ENCODE measurements at regions not wholly inside any gene's neighbourhood (a gene's known extent, or its start where the extent isn't known, plus 50 kb on each side); places are given as distances from the start of the nearest gene placed in this dataset.

GRCh38 chr12:75694534-75695268, 183.3 kb upstream of the KRR1 start:
- no peak overlapping the region for H3K4me3 ChIP-seq (ENCODE audit: low read depth in 2 of 2, low read length in 1 of 2)
- H3K9me2 ChIP-seq, result no peaks in the 10 kb centered on the region
- ChIA-PET CTCF (interaction anchor here (1.5 kb wide), 1 partner anchor 15 kb away, joined by 4 read pairs; no protein-coding TSS in a partner anchor), POLR2A (no interaction called here)
- no peak overlapping the region for H3K4me2 ChIP-seq
- no peak overlapping the region for H3K27ac ChIP-seq (ENCODE audit: low read depth in 2 of 2, low read length in 1 of 2)
- WGBS (ENCODE audit: low lambda C conversion rate), result 71% methylated on average over 1 of the region's 1 CpG
- no peak overlapping the region; the same call in 1 of the 2 replicates for H2AFZ ChIP-seq (ENCODE audit: low read depth)
- H4K20me1 ChIP-seq (ENCODE audit: insufficient read depth), result no peaks in the 10 kb centered on the region
- no peak overlapping the region for H3K9ac ChIP-seq
- peaks cover 7% of the 10 kb centered on the region for H3F3A ChIP-seq (replicated peaks; ENCODE audit: insufficient read depth)
- no peaks in the 10 kb centered on the region for H3K4me1 ChIP-seq (ENCODE audit: control insufficient read depth in 1 of 2, insufficient read depth in 2 of 2, low read depth in 1 of 2, low read length in 1 of 2)
- no peaks in the 10 kb centered on the region for H3K27me3 ChIP-seq (ENCODE audit: insufficient read depth)
- TF ChIP-seq TAF1 (IDR thresholded peaks at IDR 0.05; ENCODE audit: borderline replicate concordance, low read depth, low read length) (no peak), FOSL2 (IDR thresholded peaks at IDR 0.05; ENCODE audit: borderline replicate concordance, low read depth) (peak; percentile 21; the same call in 1 of the 2 replicates), SMC3 (IDR thresholded peaks at IDR 0.05; ENCODE audit: low read depth, low read length) (no peak), NFIC (IDR thresholded peaks at IDR 0.05; ENCODE audit: borderline replicate concordance) (no peak)
- H3K79me2 ChIP-seq (ENCODE audit: insufficient read depth), result no peaks in the 10 kb centered on the region
- H3K9me3 ChIP-seq, result no peaks in the 10 kb centered on the region
- H3K36me3 ChIP-seq (replicated peaks in 1 of 2; ENCODE audit: control insufficient read depth in 1 of 2, insufficient read depth in 2 of 2, low read length in 1 of 2), result no peaks in the 10 kb centered on the region
- no peak for DNase-seq

GRCh38 chr12:75692876-75693275, 181.5 kb upstream of the KRR1 start:
- ChIA-PET POLR2A (no interaction called here), CTCF (no interaction called here)
- Histone ChIP-seq H3K36me3 (replicated peaks in 1 of 2; ENCODE audit: control insufficient read depth in 1 of 2, insufficient read depth in 2 of 2, low read length in 1 of 2) (no peaks in the 10 kb centered on the region), H3K27ac (ENCODE audit: low read depth in 2 of 2, low read length in 1 of 2) (no peak overlapping the region), H3K9me2 (no peaks in the 10 kb centered on the region), H3K9ac (no peak overlapping the region), H3K4me3 (ENCODE audit: low read depth in 2 of 2, low read length in 1 of 2) (no peak overlapping the region), H3K4me2 (no peak overlapping the region), H3K27me3 (ENCODE audit: insufficient read depth) (no peaks in the 10 kb centered on the region), H3F3A (replicated peaks; ENCODE audit: insufficient read depth) (peaks cover 7% of the 10 kb centered on the region), H3K4me1 (ENCODE audit: control insufficient read depth in 1 of 2, insufficient read depth in 2 of 2, low read depth in 1 of 2, low read length in 1 of 2) (no peaks in the 10 kb centered on the region), H2AFZ (ENCODE audit: low read depth) (no peak overlapping the region), H3K9me3 (no peaks in the 10 kb centered on the region), H4K20me1 (ENCODE audit: insufficient read depth) (no peaks in the 10 kb centered on the region), H3K79me2 (ENCODE audit: insufficient read depth) (no peaks in the 10 kb centered on the region)
- no peak for TF ChIP-seq CTCF (IDR thresholded peaks at IDR 0.05)
- no peak for TF ChIP-seq CHD2 (IDR thresholded peaks at IDR 0.05; ENCODE audit: low read length, partially characterized antibody)
- no peak for TF ChIP-seq EP300 (IDR thresholded peaks at IDR 0.05; ENCODE audit: borderline replicate concordance in 1 of 2, low read depth in 1 of 2, low read length in 1 of 2)
- no peak for TF ChIP-seq YY1 (IDR thresholded peaks at IDR 0.05; ENCODE audit: low read depth)
- no peak for TF ChIP-seq REST (IDR thresholded peaks at IDR 0.05; ENCODE audit: low read depth, low read length)
- TF ChIP-seq GATA2 (CRISPR knock-in tag; IDR thresholded peaks at IDR 0.05), result no peak
- no peak for TF ChIP-seq RCOR1 (IDR thresholded peaks at IDR 0.05; ENCODE audit: low read length)
- no peak for TF ChIP-seq TEAD4 (IDR thresholded peaks at IDR 0.05; ENCODE audit: borderline replicate concordance, insufficient read depth)
- no peak for DNase-seq
- 82% methylated on average over 2 of the region's 2 CpGs for WGBS (ENCODE audit: low lambda C conversion rate)
